WTC11 (cell line): ENCODE measurements at regions not wholly inside any gene's neighbourhood (a gene's known extent, or its start where the extent isn't known, plus 50 kb on each side); places are given as distances from the start of the nearest gene placed in this dataset.

Experiments
- ATF2 ChIP-seq: sonication (generic); formaldehyde crosslinking; IDR thresholded peaks from 2 replicates; pipeline ENCODE4 v1.8.1; 2022; ENCODE audit warnings: low read depth, missing genetic modification reagents, borderline replicate concordance
- CTCF ChIP-seq: fragments of 200-600 bp; IDR thresholded peaks from 2 replicates; pipeline ENCODE4 v1.8.0; 2022; ENCODE audit warnings: antibody characterized with exemption
- FOXJ3 ChIP-seq: sonication (generic); formaldehyde crosslinking; IDR thresholded peaks from 2 replicates; pipeline ENCODE4 v1.9.0; 2021; ENCODE audit warnings: missing genetic modification reagents, mild to moderate bottlenecking, borderline replicate concordance
- IRF2 ChIP-seq: sonication (generic); formaldehyde crosslinking; IDR thresholded peaks from 2 replicates; pipeline ENCODE4 v1.8.0; 2022; ENCODE audit warnings: low read depth, missing genetic modification reagents, borderline replicate concordance
- MAX ChIP-seq: sonication (generic); formaldehyde crosslinking; IDR thresholded peaks from 2 replicates; pipeline ENCODE4 v1.8.0; 2022; ENCODE audit warnings: mild to moderate bottlenecking, missing genetic modification reagents
- PRDM15 ChIP-seq: sonication (generic); formaldehyde crosslinking; IDR thresholded peaks from 2 replicates; pipeline ENCODE4 v1.8.0; 2022; ENCODE audit warnings: missing genetic modification reagents
- ZNF317 ChIP-seq: sonication (generic); formaldehyde crosslinking; IDR thresholded peaks from 2 replicates; pipeline ENCODE4 v1.8.1; 2023; ENCODE audit warnings: low read depth, mild to moderate bottlenecking, moderate library complexity, missing genetic modification reagents, borderline replicate concordance

- TF ChIP-seq ZNF317: no peak
- TF ChIP-seq CTCF: no peak
- TF ChIP-seq ATF2 (CRISPR knock-in tag): no peak
- TF ChIP-seq MAX (CRISPR knock-in tag): no peak
- no peak for TF ChIP-seq PRDM15
- no peak for TF ChIP-seq IRF2 (CRISPR knock-in tag)
- no peak for TF ChIP-seq FOXJ3
Observed at GRCh38 chr1:4119516-4120220, 219.6 kb upstream of the C1orf174 start.
